ENCODE measurements at regions not wholly inside any gene's neighbourhood (a gene's known extent, or its start where the extent isn't known, plus 50 kb on each side); places are given as distances from the start of the nearest gene placed in this dataset.
A peak's percentile ranks its signal among the peaks of the same experiment; 100 is the strongest.
"Not testable (repeated sequence)": the region's sequence is repeated elsewhere in the genome, so short reads cannot be mapped to it uniquely, and the experiment has no call there.

GRCh38 chr9:42656789-42657188, 473.3 kb downstream of the SPATA31A6 start:
- not testable (repeated sequence) for DNase-seq (ENCODE audit: low spot score)

GRCh38 chr9:42657496-42657895, 474.0 kb downstream of the SPATA31A6 start:
- not testable (repeated sequence) for DNase-seq (ENCODE audit: low spot score)

- DNase-seq (ENCODE audit: low spot score), result not testable (repeated sequence)
Measured at GRCh38 chr9:42697146-42697545, 513.7 kb downstream of the SPATA31A6 start.

GRCh38 chr9:42702890-42703289, 519.4 kb downstream of the SPATA31A6 start:
- not testable (repeated sequence) for DNase-seq (ENCODE audit: low spot score)

GRCh38 chr9:42724841-42725835, 541.7 kb downstream of the SPATA31A6 start:
- peak; percentile 10 for DNase-seq (ENCODE audit: low spot score)

- peak; percentile 72 for DNase-seq (ENCODE audit: low spot score)
Measured at GRCh38 chr9:42743030-42743814, 559.8 kb downstream of the SPATA31A6 start.

GRCh38 chr9:42757251-42757650, 573.8 kb downstream of the SPATA31A6 start:
- DNase-seq (ENCODE audit: low spot score), result not testable (repeated sequence)

GRCh38 chr9:42759320-42759719, 575.9 kb downstream of the SPATA31A6 start:
- DNase-seq (ENCODE audit: low spot score), result peak; percentile 25

GRCh38 chr9:42782201-42782600, 598.7 kb downstream of the SPATA31A6 start:
- not testable (repeated sequence) for DNase-seq (ENCODE audit: low spot score)

- not testable (repeated sequence) for DNase-seq (ENCODE audit: low spot score)
Measured at GRCh38 chr9:42792725-42793124, 609.3 kb downstream of the SPATA31A6 start.

- not testable (repeated sequence) for DNase-seq (ENCODE audit: low spot score)
Measured at GRCh38 chr9:42798571-42798970, 615.1 kb downstream of the SPATA31A6 start.

GRCh38 chr9:42802716-42803115, 619.3 kb downstream of the SPATA31A6 start:
- not testable (repeated sequence) for DNase-seq (ENCODE audit: low spot score)

- not testable (repeated sequence) for DNase-seq (ENCODE audit: low spot score)
Measured at GRCh38 chr9:42806674-42807073, 623.2 kb downstream of the SPATA31A6 start.

- not testable (repeated sequence) for DNase-seq (ENCODE audit: low spot score)
Measured at GRCh38 chr9:42821468-42821867, 638.0 kb downstream of the SPATA31A6 start.

- DNase-seq (ENCODE audit: low spot score), result not testable (repeated sequence)
Measured at GRCh38 chr9:42848156-42848555, 664.7 kb downstream of the SPATA31A6 start.

GRCh38 chr9:42850896-42851693, 667.6 kb downstream of the SPATA31A6 start:
- DNase-seq (ENCODE audit: low spot score), result not testable (repeated sequence)

- DNase-seq (ENCODE audit: low spot score), result not testable (repeated sequence)
Measured at GRCh38 chr9:42851701-42852100, 668.2 kb downstream of the SPATA31A6 start.

- peak; percentile 45 for DNase-seq (ENCODE audit: low spot score)
Measured at GRCh38 chr9:42852133-42852930, 668.9 kb downstream of the SPATA31A6 start.

- DNase-seq (ENCODE audit: low spot score), result not testable (repeated sequence)
Measured at GRCh38 chr9:42860133-42860532, 676.7 kb downstream of the SPATA31A6 start.

GRCh38 chr9:42862465-42862864, 679.0 kb downstream of the SPATA31A6 start:
- DNase-seq (ENCODE audit: low spot score), result not testable (repeated sequence)

Measured in activated CD4-positive, alpha-beta T cell treated with anti-CD3 and anti-CD28 coated beads, Interleukin-2, Interleukin-4, amounts not matched to agents 100 ng/mL and 50 ng/mL, durations not matched to agents 16 hours and 8 hours (primary cell).